HEK293T (cell line): ENCODE measurements at regions not wholly inside any gene's neighbourhood (a gene's known extent, or its start where the extent isn't known, plus 50 kb on each side); places are given as distances from the start of the nearest gene placed in this dataset.

Experiments
- CTCF ChIA-PET: fragments of 350-600 bp; formaldehyde crosslinking; extraction: SDS; loops from one replicate; lab custom pipeline; 2021; ENCODE audit warnings: antibody characterized with exemption, inconsistent platforms; lab: Yijun Ruan, JAX
- POLR2A ChIA-PET: fragments of 350-600 bp; formaldehyde crosslinking; extraction: SDS; loops from one replicate; lab custom pipeline; 2020; ENCODE audit warnings: antibody characterized with exemption, inconsistent platforms; lab: Yijun Ruan, JAX
- DNase-seq: peaks from one replicate; pipeline ENCODE4 v3.0.0; 2012; ENCODE audit warnings: mixed read lengths; ENCODE audit errors: extremely low spot score
- ARNT ChIP-seq: fragments of 450-650 bp; IDR thresholded peaks from 2 replicates; pipeline ENCODE4 v1.6.1; 2017; ENCODE audit warnings: mild to moderate bottlenecking
- BHLHE40 ChIP-seq: fragments of 450-650 bp; IDR thresholded peaks from 2 replicates; pipeline ENCODE4 v1.6.1; 2016; ENCODE audit warnings: mild to moderate bottlenecking, moderate library complexity, borderline replicate concordance
- CTBP1 ChIP-seq: fragments of 450-650 bp; IDR thresholded peaks from 2 replicates; pipeline ENCODE4 v1.6.1; 2016; ENCODE audit warnings: borderline replicate concordance
- ELF4 ChIP-seq: fragments of 450-650 bp; IDR thresholded peaks from 2 replicates; pipeline ENCODE4 v1.6.1; 2017; ENCODE audit warnings: antibody characterized with exemption
- FOXA1 ChIP-seq: fragments of 450-650 bp; IDR thresholded peaks from 2 replicates; pipeline ENCODE4 v1.6.1; 2016; ENCODE audit warnings: mild to moderate bottlenecking
- FOXK2 ChIP-seq: fragments of 450-650 bp; IDR thresholded peaks from 2 replicates; pipeline ENCODE4 v1.6.1; 2016; ENCODE audit warnings: mild to moderate bottlenecking
- FOXM1 ChIP-seq: fragments of 450-650 bp; IDR thresholded peaks from 2 replicates; pipeline ENCODE4 v1.6.1; 2017; ENCODE audit warnings: mild to moderate bottlenecking, borderline replicate concordance
- HDGF ChIP-seq: fragments of 450-650 bp; IDR thresholded peaks from 2 replicates; pipeline ENCODE4 v1.6.1; 2017; ENCODE audit warnings: antibody characterized with exemption, borderline replicate concordance
- L3MBTL2 ChIP-seq: fragments of 450-650 bp; conservative IDR thresholded peaks from 2 replicates; pipeline ENCODE4 v1.6.1; 2016; ENCODE audit warnings: mild to moderate bottlenecking
- LEF1 ChIP-seq: fragments of 450-650 bp; IDR thresholded peaks from 2 replicates; pipeline ENCODE4 v1.6.1; 2017; ENCODE audit warnings: mild to moderate bottlenecking, borderline replicate concordance
- NFRKB ChIP-seq: fragments of 450-650 bp; IDR thresholded peaks from 2 replicates; pipeline ENCODE4 v1.6.1; 2016; ENCODE audit warnings: mild to moderate bottlenecking, moderate library complexity
- SP1 ChIP-seq: fragments of 450-650 bp; IDR thresholded peaks from 2 replicates; pipeline ENCODE4 v1.6.1; 2017
- SUZ12 ChIP-seq: fragments of 450-650 bp; IDR thresholded peaks from 2 replicates; pipeline ENCODE4 v1.6.1; 2016; ENCODE audit warnings: mild to moderate bottlenecking
- TARDBP ChIP-seq: fragments of 450-650 bp; IDR thresholded peaks from 2 replicates; pipeline ENCODE4 v1.6.1; 2016
- ZNF384 ChIP-seq: fragments of 450-650 bp; IDR thresholded peaks from 2 replicates; pipeline ENCODE4 v1.6.1; 2016
- TF ChIP-seq, protein P1 (sequence below): fragments of 450-650 bp; IDR thresholded peaks from 2 replicates; pipeline ENCODE4 v1.6.1; 2016

DNA sequence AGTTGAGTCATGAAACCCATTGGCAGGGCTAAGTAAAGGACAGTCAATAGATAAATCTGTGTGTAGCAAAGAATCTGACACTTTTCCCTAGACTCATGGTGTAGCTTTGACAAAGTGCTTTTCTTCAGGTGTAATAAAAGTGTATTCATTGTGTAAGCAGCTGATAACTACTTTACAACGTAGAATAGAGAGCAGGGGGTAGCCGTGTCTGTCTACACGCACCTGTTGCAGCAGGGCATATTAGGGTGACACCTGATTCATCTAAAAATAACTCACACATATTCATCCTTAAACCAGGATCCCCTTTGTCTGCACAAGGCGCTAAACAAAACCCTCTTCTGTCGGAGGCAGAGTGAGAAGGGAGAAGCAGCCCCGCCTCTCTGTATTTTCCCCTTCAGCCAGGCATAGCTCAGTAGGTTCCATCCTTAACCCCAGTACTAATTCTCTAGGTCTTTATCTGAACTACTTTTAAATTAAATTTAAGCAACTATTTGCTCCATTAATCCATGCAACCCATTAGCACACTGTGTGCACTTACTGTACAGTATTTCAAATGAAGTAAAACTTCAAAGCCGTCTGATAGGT, 306.7 kb upstream of the SASH1 start:
- DNase-seq = no peak
- ChIA-PET CTCF (no interaction called here), POLR2A (no interaction called here)
- no peak for TF ChIP-seq ZNF384

DNA sequence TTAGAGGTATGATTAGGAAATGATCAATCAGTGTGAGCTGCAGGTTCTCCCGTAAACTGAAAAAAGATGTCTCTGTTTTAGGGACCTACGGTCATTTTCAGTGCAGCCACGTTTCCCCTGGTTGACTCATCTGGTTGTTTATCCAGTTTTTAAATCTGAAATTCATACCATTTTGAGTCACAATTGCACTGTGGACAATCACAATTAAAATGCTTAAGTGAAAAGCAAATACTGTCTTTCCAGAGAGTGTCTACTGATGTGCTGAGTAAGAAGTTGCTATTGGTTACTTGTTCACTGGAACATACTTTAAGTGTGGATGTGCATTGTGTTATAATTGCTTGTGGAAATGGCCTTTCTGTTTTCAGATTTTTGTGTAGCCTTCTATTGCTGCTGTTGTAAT, 305.1 kb upstream of the SASH1 start:
- POLR2A ChIA-PET = no interaction called here
- TF ChIP-seq ARNT (no peak), NFRKB (no peak), TARDBP (no peak), ZNF384 (no peak), SUZ12 (no peak), FOXA1 (no peak)
- TF ChIP-seq, protein P1, sequence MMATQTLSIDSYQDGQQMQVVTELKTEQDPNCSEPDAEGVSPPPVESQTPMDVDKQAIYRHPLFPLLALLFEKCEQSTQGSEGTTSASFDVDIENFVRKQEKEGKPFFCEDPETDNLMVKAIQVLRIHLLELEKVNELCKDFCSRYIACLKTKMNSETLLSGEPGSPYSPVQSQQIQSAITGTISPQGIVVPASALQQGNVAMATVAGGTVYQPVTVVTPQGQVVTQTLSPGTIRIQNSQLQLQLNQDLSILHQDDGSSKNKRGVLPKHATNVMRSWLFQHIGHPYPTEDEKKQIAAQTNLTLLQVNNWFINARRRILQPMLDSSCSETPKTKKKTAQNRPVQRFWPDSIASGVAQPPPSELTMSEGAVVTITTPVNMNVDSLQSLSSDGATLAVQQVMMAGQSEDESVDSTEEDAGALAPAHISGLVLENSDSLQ = no peak
- CTCF ChIA-PET = interaction anchor here (0.8 kb wide), 1 partner anchor 213 kb away, joined by 3 read pairs; no protein-coding TSS in a partner anchor
- no peak for DNase-seq

DNA sequence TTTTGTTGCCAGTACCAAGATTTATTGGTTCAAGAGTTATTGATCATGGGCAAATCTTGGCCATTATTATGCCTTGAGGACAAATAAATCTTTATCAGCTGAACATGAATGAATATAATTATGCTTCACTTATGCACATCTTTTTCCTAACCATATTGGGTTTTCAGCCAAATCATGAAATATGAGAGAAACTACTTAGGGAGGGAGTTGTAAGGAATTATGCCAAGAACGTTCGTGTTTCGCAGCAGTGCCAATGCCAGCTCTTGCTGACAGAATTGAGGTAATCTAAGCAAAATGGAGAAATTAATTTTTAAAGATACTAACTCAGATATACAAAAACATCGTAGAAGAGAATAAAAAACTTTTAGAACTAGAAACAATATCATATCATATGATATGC, 301.1 kb upstream of the SASH1 start:
- ChIA-PET POLR2A (no interaction called here), CTCF (no interaction called here)
- TF ChIP-seq, protein P1 = no peak
- no peak for TF ChIP-seq LEF1
- no peak for DNase-seq

DNA sequence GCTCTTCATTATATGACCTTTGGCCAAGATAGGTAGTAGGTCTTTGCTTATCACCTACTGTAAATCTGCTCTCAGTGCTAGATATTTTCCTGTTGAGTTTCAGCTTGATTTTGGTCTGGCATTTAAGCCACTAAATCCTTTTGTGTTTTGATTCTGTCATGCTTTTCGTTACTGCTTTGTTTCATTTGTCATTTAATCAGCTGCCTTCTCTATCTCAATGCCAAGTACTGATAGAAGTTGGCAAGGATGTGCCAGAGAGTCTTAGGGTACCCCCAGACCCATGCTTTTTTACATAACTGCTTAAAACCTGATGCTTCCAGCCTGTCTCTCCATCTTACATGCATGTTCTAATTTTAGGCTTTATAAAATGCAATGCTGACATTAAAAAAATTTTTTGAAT, 300.1 kb upstream of the SASH1 start:
- TF ChIP-seq HDGF (no peak), ELF4 (no peak), FOXM1 (no peak), LEF1 (no peak), ARNT (no peak), CTBP1 (no peak), SP1 (no peak), TARDBP (no peak), L3MBTL2 (no peak), FOXK2 (no peak), ZNF384 (no peak), FOXA1 (no peak), BHLHE40 (no peak), SUZ12 (no peak), NFRKB (no peak)
- TF ChIP-seq, protein P1 = no peak
- POLR2A ChIA-PET = no interaction called here
- CTCF ChIA-PET = no interaction called here
- no peak for DNase-seq

DNA sequence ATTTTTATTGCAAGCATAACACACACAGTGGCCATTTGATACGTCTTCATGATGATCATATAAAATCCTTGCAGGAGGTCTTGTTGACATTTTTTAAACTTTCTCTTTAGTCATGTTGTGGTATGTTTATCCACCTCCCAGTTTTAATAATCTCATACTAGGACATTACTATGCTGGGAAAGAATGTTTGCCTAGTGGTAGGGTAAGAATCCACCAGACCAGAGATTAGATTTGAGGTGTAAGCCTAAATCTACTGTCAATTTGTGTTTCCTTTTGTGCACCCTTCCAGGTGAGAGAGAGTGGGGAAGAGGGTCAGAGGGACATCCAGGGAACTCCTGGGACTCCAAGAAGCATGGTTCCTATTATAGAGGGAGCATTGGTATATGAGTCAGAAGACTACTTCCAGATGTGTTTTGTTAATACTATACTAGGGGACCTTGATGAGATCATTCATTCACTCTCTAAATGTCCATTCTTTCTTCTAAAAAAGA, 298.3 kb upstream of the SASH1 start:
- POLR2A ChIA-PET = no interaction called here
- TF ChIP-seq ZNF384 (no peak), L3MBTL2 (no peak), FOXM1 (no peak), FOXK2 (0 out of 2 replicates have a peak, but pooled peaks have one; percentile 26), BHLHE40 (no peak)
- DNase-seq = no peak
- CTCF ChIA-PET = no interaction called here

DNA sequence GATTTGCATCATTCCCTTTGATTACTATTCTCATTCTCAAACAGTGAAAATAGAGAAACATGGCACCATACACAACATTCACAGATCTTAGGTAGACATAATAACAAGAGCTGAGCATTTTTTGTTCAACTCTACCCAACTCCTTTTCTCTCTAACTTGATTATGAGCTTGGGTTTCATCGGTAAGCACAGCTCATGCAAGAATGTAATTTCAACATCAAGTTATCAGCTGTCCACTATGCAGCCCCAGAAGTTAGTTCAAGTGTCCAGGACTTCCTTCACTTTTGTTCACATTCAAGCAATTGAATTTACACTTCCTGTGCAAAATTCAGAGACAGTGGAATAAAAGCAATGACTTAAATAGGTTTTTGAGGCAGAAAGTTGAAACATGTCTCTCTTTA, 297.7 kb upstream of the SASH1 start:
- ChIA-PET CTCF (no interaction called here), POLR2A (no interaction called here)
- TF ChIP-seq, protein P1 = no peak
- no peak for TF ChIP-seq SUZ12
- no peak for TF ChIP-seq ARNT
- TF ChIP-seq TARDBP = no peak
- no peak for TF ChIP-seq SP1
- no peak for TF ChIP-seq FOXK2
- TF ChIP-seq BHLHE40 = no peak
- no peak for TF ChIP-seq NFRKB
- no peak for TF ChIP-seq L3MBTL2
- no peak for TF ChIP-seq FOXM1
- no peak for TF ChIP-seq FOXA1
- TF ChIP-seq CTBP1 = no peak
- DNase-seq = no peak

DNA sequence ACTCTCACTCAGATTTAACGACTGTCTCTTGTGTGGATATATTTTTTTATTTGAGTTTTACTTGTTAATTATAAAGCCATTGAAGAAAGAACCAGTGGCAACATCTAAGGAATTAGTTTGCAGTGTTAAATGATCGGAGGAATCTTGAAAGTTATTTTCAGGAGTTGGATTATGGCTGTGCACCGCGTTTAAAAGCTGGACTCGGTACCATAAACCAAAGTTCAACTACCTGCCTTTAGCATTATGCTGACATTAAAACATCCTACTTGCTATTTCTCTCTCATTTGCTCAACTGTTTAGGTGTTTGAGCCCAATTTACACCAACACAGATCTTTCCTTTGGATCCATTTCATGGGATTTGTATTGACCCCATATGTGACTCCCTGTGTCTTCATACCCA, 289.4 kb upstream of the SASH1 start:
- ChIA-PET CTCF (no interaction called here), POLR2A (no interaction called here)
- TF ChIP-seq ARNT = no peak
- TF ChIP-seq FOXM1 = no peak
- TF ChIP-seq HDGF = no peak
- no peak for TF ChIP-seq SP1
- no peak for TF ChIP-seq NFRKB
- TF ChIP-seq TARDBP = no peak
- DNase-seq = no peak
